K562 (cell line): ENCODE measurements at regions not wholly inside any gene's neighbourhood (a gene's known extent, or its start where the extent isn't known, plus 50 kb on each side); places are given as distances from the start of the nearest gene placed in this dataset.

Experiments
- ARID3A ChIP-seq: IDR thresholded peaks from 2 replicates; pipeline ENCODE4 v1.6.1; 2012; ENCODE audit warnings: low read depth, low read length, improper control_type of control experiment, borderline replicate concordance
- ATF3 ChIP-seq, 2 experiments: fragments of 450-650 bp in 1 of 2; sonication (generic) in 1 of 2; formaldehyde crosslinking in 1 of 2; IDR thresholded peaks in 1 of 2; conservative IDR thresholded peaks in 1 of 2; 2 replicates each; pipeline versions ENCODE4 v1.6.1 to v1.8.1; 2016 to 2023; ENCODE audit warnings: mild to moderate bottlenecking in 2 of 2, moderate library complexity in 2 of 2, inconsistent platforms in 1 of 2, missing genetic modification reagents in 1 of 2
- CBX5 ChIP-seq: IDR thresholded peaks from 2 replicates; pipeline ENCODE4 v1.6.1; 2014; ENCODE audit warnings: low read depth, borderline replicate concordance
- CEBPZ ChIP-seq: fragments of 150-350 bp; IDR thresholded peaks from 2 replicates; pipeline ENCODE4 v1.6.1; 2014; ENCODE audit warnings: low read depth, mild to moderate bottlenecking, low read length, borderline replicate concordance
- E2F1 ChIP-seq: sonication (generic); formaldehyde crosslinking; IDR thresholded peaks from 2 replicates; pipeline ENCODE4 v1.8.1; 2023; ENCODE audit warnings: mild to moderate bottlenecking, missing genetic modification reagents, moderate library complexity
- E2F6 ChIP-seq, 2 experiments: IDR thresholded peaks; 2 replicates each; pipeline ENCODE4 v1.6.1; 2011; ENCODE audit warnings: borderline replicate concordance in 1 of 2, control low read depth in 1 of 2, low read depth in 1 of 2, low read length in 1 of 2, mild to moderate bottlenecking in 1 of 2, mixed read lengths in 1 of 2, moderate library complexity in 1 of 2; ENCODE audit not compliant: insufficient read depth in 1 of 2, insufficient read length in 1 of 2, poor library complexity in 1 of 2, severe bottlenecking in 1 of 2; ENCODE audit errors: extremely low read depth in 1 of 2
- ELK1 ChIP-seq: sonication (generic); formaldehyde crosslinking; IDR thresholded peaks from 2 replicates; pipeline ENCODE4 v1.8.1; 2022; ENCODE audit warnings: missing genetic modification reagents
- GATA2 ChIP-seq: sonication (generic); formaldehyde crosslinking; IDR thresholded peaks from 2 replicates; pipeline ENCODE4 v1.4.0; 2020; ENCODE audit warnings: mild to moderate bottlenecking, missing genetic modification reagents
- HCFC1 ChIP-seq: IDR thresholded peaks from 2 replicates; pipeline ENCODE4 v1.6.1; 2012; ENCODE audit warnings: low read depth, low read length, improper control_type of control experiment
- POLR2A ChIP-seq: fragments of 450-650 bp; conservative IDR thresholded peaks from 2 replicates; pipeline ENCODE4 v1.6.1; 2016
- RFX5 ChIP-seq: IDR thresholded peaks from 2 replicates; pipeline ENCODE4 v1.6.1; 2011; ENCODE audit warnings: low read depth, mild to moderate bottlenecking, improper control_type of control experiment, low read length
- SREBF2 ChIP-seq: sonication (generic); formaldehyde crosslinking; IDR thresholded peaks from 2 replicates; pipeline ENCODE4 v1.4.0; 2020; ENCODE audit warnings: mild to moderate bottlenecking, missing genetic modification reagents
- ZNF324 ChIP-seq: fragments of 250-450 bp; sonication (Bioruptor Pico); IDR thresholded peaks from 2 replicates; pipeline ENCODE4 v1.4.0; 2020; ENCODE audit warnings: mild to moderate bottlenecking

- TF ChIP-seq E2F1 (CRISPR knock-in tag) (no peak), ARID3A (no peak), GATA2 (no peak), ATF3 (IDR thresholded peaks at IDR 0.05) (no peak), ATF3 (CRISPR knock-in tag; conservative IDR thresholded peaks at IDR 0.05) (no peak), RFX5 (no peak), CEBPZ (no peak), CBX5 (no peak), SREBF2 (CRISPR knock-in tag) (no peak), POLR2A (no peak), ZNF324 (no peak), HCFC1 (no peak), E2F6 (IDR thresholded peaks at IDR 0.05; ENCODE audit: borderline replicate concordance in 1 of 2, extremely low read depth in 1 of 2, insufficient read depth in 1 of 2, insufficient read length in 1 of 2, low read depth in 1 of 2, low read length in 1 of 2, poor library complexity in 1 of 2, severe bottlenecking in 1 of 2) (no peak), ELK1 (no peak)
Measured at GRCh38 chr4:79772510-79772909, 300.5 kb downstream of the ANTXR2 start.
